Spleen (tissue), 11 donors: ENCODE measurements at regions not wholly inside any gene's neighbourhood (a gene's known extent, or its start where the extent isn't known, plus 50 kb on each side); places are given as distances from the start of the nearest gene placed in this dataset.

Experiments used
- DNase-seq: peaks from one replicate; pipeline ENCODE4 v3.0.0-alpha.2; 2020
- H3K27ac ChIP-seq, 8 donors: fragments of 200-600 bp; sonication (generic) in 7 of 8; 1 replicate in 4 of 8; 2 replicates in 4 of 8; pipeline versions ENCODE4 v1.5.0 to v1.8.0; 2016 to 2021; ENCODE audit warnings: inconsistent platforms in 4 of 8, mild to moderate bottlenecking in 4 of 8, moderate library complexity in 1 of 8
- H3K27me3 ChIP-seq, 7 donors: fragments of 200-600 bp; sonication (generic) in 6 of 7; replicated peaks in 1 of 7; 1 replicate in 4 of 7; 2 replicates in 3 of 7; pipeline versions ENCODE4 v1.5.0 to v1.8.0; 2016 to 2021; ENCODE audit warnings: inconsistent platforms in 3 of 7, mild to moderate bottlenecking in 1 of 7
- H3K36me3 ChIP-seq, 6 donors: fragments of 200-600 bp; sonication (generic) in 5 of 6; 1 replicate in 4 of 6; 2 replicates in 2 of 6; pipeline versions ENCODE4 v1.5.0 to v1.8.0; 2016 to 2021; ENCODE audit warnings: inconsistent platforms in 2 of 6
- H3K4me1 ChIP-seq, 6 donors: fragments of 200-600 bp; sonication (generic) in 5 of 6; 1 replicate in 3 of 6; 2 replicates in 3 of 6; pipeline versions ENCODE4 v1.5.0 to v1.8.0; 2016 to 2021; ENCODE audit warnings: inconsistent platforms in 3 of 6
- H3K4me3 ChIP-seq, 8 donors: fragments of 200-600 bp; sonication (generic) in 7 of 8; 1 replicate in 4 of 8; 2 replicates in 4 of 8; pipeline versions ENCODE4 v1.5.0 to v1.8.0; 2016 to 2021; ENCODE audit warnings: inconsistent platforms in 4 of 8, mild to moderate bottlenecking in 4 of 8, moderate library complexity in 2 of 8
- H3K9me3 ChIP-seq, 8 donors: fragments of 200-600 bp; sonication (generic) in 7 of 8; 1 replicate in 4 of 8; 2 replicates in 4 of 8; pipeline versions ENCODE4 v1.5.0 to v1.8.0; 2016 to 2021; ENCODE audit warnings: inconsistent platforms in 4 of 8
- CTCF ChIP-seq, 11 experiments: fragments of 200-600 bp in 7 of 11; fragments of 450-650 bp in 4 of 11; sonication (generic) in 4 of 11; IDR thresholded peaks in 8 of 11; conservative IDR thresholded peaks in 3 of 11; 1 replicate in 7 of 11; 2 replicates in 4 of 11; pipeline versions ENCODE4 v1.4.0 to v1.8.0; 2016 to 2021; ENCODE audit warnings: antibody characterized with exemption in 11 of 11, inconsistent platforms in 4 of 11, mild to moderate bottlenecking in 1 of 11
- POLR2A ChIP-seq, 3 donors: fragments of 450-650 bp; IDR thresholded peaks; one replicate each; pipeline ENCODE4 v1.5.1; 2017; ENCODE audit warnings: antibody characterized with exemption in 3 of 3, mild to moderate bottlenecking in 1 of 3
- POLR2AphosphoS5 ChIP-seq, 3 donors: sonication (generic); formaldehyde crosslinking; IDR thresholded peaks; one replicate each; pipeline ENCODE4 v1.5.1; 2017; ENCODE audit warnings: antibody characterized with exemption in 3 of 3
- WGBS, 5 donors: extraction: QIAGEN DNeasy Blood & Tissue Kit in 3 of 5; methylation state at CpG; one replicate each; pipeline versions ENCODE4 v1.1.5 to v1.1.7; 2013 to 2018; 5-methylcytosine and 5-hydroxymethylcytosine counted together
- intact Hi-C: fragments of 100-400 bp; cut with DNase I; formaldehyde crosslinking; loops from one replicate; pipeline ENCODE4 v1.15.0; 2023; ENCODE audit warnings: low total_unique reads
- donor health status: healthy with polysubstance abuse.
- donor health status: DM: no; HTN: no; CAD: no; lungs with moderate emphysema.
- donor health status: DM: no; HTN: no; CAD: no.
- donor health status: Bipolar disorder and iron deficiency.
- donor health status: healthy.
- donor health status: DM: no; HTN: no; CAD: no.
- donor health status: DM: yes; HTN: yes; CAD: no.

GRCh38 chr20:48469026-48469425, 358.8 kb downstream of the PREX1 start:
- Histone ChIP-seq H3K4me3 (no peak overlapping the region), H3K9me3 (no peaks in the 10 kb centered on the region), H3K4me1 (no peaks in the 10 kb centered on the region), H3K27ac (no peak overlapping the region), H3K27me3 (peaks cover 0 to 33% (median 0%) of the 10 kb centered on the region in 7 donors), H3K36me3 (no peaks in the 10 kb centered on the region)
- 84 to 96% (median 89%) methylated on average over 4 of the region's 4 CpGs for WGBS, 5 donors
- intact Hi-C loops = no loop called here
- DNase-seq = peak; percentile 52
- TF ChIP-seq POLR2A (IDR thresholded peaks at IDR 0.05) = no peak
- no peak for TF ChIP-seq CTCF (IDR thresholded peaks at IDR 0.05 in 8 of 11, conservative IDR thresholded peaks at IDR 0.05 in 3 of 11)
- no peak for TF ChIP-seq POLR2AphosphoS5 (IDR thresholded peaks at IDR 0.05)

GRCh38 chr20:48468571-48468970, 359.2 kb downstream of the PREX1 start:
- DNase-seq = peak; percentile 37
- WGBS, 5 donors = 73 to 90% (median 74%) methylated on average over 2 to 5 of the region's 5 CpGs
- Histone ChIP-seq H3K9me3 (no peaks in the 10 kb centered on the region), H3K4me3 (no peak overlapping the region), H3K36me3 (no peaks in the 10 kb centered on the region), H3K4me1 (no peaks in the 10 kb centered on the region), H3K27me3 (peaks cover 0 to 28% (median 0%) of the 10 kb centered on the region in 7 donors), H3K27ac (no peak overlapping the region)
- intact Hi-C loops = no loop called here
- TF ChIP-seq POLR2AphosphoS5 (IDR thresholded peaks at IDR 0.05) (no peak), POLR2A (IDR thresholded peaks at IDR 0.05) (no peak), CTCF (IDR thresholded peaks at IDR 0.05 in 8 of 11, conservative IDR thresholded peaks at IDR 0.05 in 3 of 11) (no peak)

DNA sequence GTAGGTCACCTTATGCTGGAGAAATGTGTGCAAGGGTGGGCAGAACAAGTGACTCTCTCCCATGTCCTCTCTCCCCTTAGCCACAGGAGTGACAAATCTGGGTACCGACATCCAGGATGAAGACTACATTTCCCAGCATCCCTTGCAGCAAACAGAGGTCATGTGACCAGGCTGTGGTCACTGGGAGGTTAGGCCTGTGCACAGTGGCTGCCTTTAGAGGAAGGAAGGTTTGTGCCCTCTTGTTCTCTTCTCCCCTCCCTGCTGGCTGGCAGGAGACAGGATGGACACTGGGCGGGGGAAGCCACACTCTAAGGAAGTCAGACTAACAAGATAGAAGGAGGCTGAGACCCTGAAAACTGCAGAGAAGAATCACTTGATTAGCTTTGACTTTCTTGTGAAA, 360.2 kb downstream of the PREX1 start:
- Histone ChIP-seq H3K4me3 (no peak overlapping the region), H3K27me3 (peaks cover 0 to 18% (median 0%) of the 10 kb centered on the region in 7 donors), H3K27ac (no peak overlapping the region), H3K36me3 (no peaks in the 10 kb centered on the region), H3K4me1 (no peaks in the 10 kb centered on the region), H3K9me3 (no peaks in the 10 kb centered on the region)
- TF ChIP-seq POLR2A (IDR thresholded peaks at IDR 0.05) = no peak
- TF ChIP-seq CTCF (IDR thresholded peaks at IDR 0.05 in 8 of 11, conservative IDR thresholded peaks at IDR 0.05 in 3 of 11) = no peak
- no peak for TF ChIP-seq POLR2AphosphoS5 (IDR thresholded peaks at IDR 0.05)
- DNase-seq = peak; percentile 40
- intact Hi-C loops = no loop called here
- WGBS, 5 donors = 68 to 83% (median 74%) methylated on average over 2 of the region's 2 CpGs

DNA sequence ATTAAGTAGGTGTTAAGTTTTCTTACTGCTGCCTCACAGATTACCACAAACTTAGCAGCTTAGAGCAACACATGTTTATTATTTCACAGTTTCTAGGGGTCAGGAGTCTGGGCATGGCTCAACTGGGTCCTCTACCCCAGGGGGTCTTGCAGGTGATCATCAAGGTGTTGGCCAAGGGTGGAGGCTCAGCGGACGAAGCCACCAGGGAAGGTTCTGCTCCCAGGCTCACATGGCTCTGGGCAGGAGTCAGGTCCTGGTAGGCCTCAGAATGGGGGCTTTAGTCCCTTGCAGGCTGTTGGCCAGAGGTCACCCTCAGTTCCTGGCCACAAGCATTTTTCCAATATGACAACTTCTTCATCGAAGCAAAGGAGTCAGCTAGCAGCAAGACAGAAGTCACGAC, 362.5 kb downstream of the PREX1 start:
- intact Hi-C loops = no loop called here

More for the DNA sequence above, 362.5 kb downstream of the PREX1 start:
- H3K27ac ChIP-seq = no peak overlapping the region
- no peak for TF ChIP-seq CTCF (IDR thresholded peaks at IDR 0.05 in 8 of 11, conservative IDR thresholded peaks at IDR 0.05 in 3 of 11)
- TF ChIP-seq POLR2AphosphoS5 (IDR thresholded peaks at IDR 0.05) = no peak
- H3K9me3 ChIP-seq = no peaks in the 10 kb centered on the region
- H3K36me3 ChIP-seq = no peaks in the 10 kb centered on the region
- DNase-seq = peak; percentile 10
- H3K27me3 ChIP-seq = peaks cover 0 to 6% (median 0%) of the 10 kb centered on the region in 7 donors
- H3K4me1 ChIP-seq = no peaks in the 10 kb centered on the region
- 84 to 95% (median 86%) methylated on average over 3 to 4 of the region's 4 CpGs for WGBS, 5 donors
- H3K4me3 ChIP-seq = no peak overlapping the region
